ENCODE measurements at regions not wholly inside any gene's neighbourhood (a gene's known extent, or its start where the extent isn't known, plus 50 kb on each side); places are given as distances from the start of the nearest gene placed in this dataset.

- TF ChIP-seq CTCF (IDR thresholded peaks at IDR 0.05; ENCODE audit: low read depth, low read length) (no peak), EZH2phosphoT487 (IDR thresholded peaks at IDR 0.05; ENCODE audit: low read depth) (no peak)
Observed at GRCh38 chr1:228958741-228959140, 223.5 kb downstream of the RHOU start.

All from OCI-LY3 (cell line).